ENCODE measurements at regions not wholly inside any gene's neighbourhood (a gene's known extent, or its start where the extent isn't known, plus 50 kb on each side); places are given as distances from the start of the nearest gene placed in this dataset.

DNA sequence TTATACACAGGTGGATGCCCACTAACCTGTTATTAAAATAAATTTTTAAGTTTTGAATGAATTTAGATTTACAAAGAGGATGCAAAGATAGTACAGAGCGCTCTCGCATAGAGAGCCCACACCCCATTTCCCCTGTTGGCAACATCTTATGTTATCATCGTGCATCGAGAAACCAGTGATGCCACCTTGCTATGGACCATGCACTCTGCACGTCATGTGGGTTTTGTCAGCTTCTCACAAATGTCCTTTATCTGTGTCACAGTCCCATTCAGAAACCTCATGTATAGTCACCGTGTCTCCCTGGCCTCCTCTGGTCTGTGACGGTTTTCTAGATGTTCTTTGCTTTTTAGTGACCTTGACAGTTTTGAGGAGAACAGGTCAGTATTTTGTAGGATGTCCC is 60.0 kb downstream of the ING1 start:
- DNase-seq = no peak

DNA sequence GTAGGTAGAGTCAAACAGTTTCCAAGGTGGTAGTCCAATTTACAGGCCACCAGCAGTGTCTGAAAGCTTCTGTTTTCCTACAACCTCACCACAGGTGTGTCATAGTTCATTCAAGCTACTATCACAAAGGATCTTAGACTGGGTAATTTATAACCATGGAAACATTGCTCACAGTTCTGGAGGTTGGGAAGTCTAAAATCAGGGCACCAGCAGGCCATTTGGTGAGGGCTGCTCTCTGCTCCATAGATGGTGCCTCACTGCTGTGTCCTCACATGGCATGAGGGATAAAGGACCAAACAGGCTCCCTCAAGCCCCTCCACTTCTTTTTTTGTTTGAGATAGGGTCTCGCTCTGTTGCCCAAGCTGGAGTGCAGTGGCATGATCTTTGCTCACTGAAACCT is 60.6 kb downstream of the ING1 start:
- no peak for DNase-seq

DNA sequence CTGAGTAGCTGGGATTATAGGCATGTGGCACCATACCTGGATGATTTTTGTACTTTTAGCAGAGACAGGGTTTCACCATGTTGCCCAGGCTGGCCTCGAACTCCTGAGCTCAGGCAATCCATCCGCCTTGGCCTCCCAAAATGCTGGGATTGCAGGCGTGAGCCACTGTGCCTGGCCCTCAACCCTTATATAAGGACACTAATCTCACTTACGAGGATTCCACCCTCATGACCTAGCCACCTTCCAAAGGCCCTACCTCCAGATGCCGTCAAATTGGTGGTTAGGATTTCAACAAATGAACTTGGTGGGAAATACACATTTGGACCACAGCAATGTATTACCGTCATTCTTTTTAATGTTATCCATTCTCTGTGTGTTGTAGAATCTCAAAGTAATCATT is 61.0 kb downstream of the ING1 start:
- no peak for DNase-seq

DNA sequence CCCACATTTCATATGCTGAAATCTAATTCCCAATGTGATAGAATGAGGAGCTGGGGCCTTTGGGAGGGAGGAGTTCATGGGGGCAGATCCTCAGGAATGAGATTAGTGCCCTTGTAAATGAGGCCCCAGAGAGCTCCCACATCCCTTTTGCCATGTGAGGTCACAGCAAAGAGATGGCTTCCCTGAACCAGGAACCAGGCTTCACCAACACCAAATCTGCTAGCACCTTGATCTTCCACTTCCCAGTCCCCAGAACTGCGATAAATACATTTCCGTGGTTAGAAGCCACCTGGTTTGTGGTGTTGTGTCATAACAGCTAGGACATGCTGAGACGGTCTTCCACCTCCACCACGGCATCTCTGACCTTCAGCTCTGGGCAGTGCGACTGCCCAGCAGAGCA is 62.1 kb downstream of the ING1 start:
- DNase-seq = no peak

DNA sequence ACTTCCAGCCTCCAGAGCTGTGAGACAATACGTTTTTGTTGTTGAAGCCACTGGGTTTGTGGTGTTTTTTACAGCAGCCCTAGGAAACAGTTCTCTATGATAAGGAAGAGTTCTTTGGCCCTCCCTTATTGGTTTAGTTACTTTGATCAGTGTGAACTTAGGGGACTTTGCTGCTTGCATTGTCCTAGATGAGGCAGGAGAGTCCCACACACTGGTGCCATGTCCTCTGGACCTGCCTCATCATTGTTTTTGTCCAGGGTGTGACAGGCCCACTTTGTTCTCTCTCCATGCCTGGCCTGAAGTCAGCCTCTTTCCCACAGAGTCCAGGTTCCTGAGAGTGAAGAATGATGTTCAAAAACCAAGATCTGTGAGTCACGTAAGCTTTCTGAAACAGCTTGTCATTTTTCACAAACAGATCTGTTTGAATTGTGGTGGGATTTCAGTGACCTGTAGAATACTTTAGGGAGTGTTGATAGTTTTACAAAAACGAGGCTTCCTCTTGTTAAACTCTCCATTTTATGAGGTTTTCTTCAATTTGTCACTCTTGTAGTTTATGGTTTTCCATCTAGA is 63.8 kb downstream of the ING1 start:
- no peak for DNase-seq

DNA sequence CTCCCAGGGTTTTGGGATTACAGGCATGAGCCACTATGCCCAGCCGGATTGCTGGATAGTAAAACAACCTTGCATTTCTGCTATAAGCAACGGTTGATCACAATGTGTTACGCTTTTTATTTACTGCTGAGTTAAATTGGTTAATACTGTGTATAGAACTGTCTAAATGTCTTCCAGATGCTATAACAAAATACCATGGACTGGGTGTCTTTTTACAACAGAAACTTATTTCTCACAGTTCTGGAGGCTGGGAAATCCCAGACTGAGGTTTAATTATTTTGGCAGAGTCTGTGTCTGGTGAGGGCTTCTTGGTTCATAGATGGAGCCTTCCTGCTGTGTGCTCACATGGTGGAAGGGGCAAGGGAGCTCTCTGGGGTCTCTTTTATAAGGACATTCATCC is 65.5 kb downstream of the ING1 start:
- DNase-seq = no peak

DNA sequence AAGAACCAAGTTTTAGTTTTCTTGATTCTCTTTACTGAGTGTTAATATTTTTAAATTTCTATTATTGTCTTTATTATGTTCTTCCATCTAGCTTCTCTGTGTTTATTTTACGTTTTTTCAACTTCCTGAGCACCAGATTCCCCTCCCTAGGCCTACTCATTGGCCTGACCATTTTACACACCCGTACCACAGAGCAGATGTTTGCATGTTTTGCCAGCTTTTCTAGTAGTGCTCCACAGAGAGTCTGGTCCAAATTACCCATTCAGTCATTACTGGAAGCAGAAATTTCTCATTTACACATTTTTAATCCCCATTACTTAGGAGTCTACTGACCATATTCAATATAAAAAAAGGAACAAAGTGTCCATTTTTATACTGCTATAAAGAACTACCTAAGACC is 66.9 kb downstream of the ING1 start:
- DNase-seq = no peak

DNA sequence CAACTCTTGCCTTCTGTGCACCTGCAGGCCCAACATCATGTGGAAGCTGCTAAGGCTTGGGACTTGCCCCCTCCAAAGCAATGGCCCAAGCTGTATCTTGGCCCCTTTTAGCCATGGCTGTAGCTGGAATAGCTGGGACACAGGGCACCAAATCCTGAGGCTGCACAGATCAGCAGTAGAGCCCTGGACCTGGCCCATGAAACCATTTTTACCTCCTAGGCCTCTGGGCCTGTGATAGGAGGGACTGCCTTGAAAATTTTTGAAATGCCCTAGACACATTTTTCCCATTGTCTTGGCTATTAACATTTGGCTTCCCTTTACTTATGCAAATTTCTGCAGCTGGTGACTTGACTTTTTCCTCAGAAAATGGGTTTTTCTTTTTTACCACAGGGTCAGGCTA is 68.7 kb downstream of the ING1 start:
- no peak for DNase-seq

DNA sequence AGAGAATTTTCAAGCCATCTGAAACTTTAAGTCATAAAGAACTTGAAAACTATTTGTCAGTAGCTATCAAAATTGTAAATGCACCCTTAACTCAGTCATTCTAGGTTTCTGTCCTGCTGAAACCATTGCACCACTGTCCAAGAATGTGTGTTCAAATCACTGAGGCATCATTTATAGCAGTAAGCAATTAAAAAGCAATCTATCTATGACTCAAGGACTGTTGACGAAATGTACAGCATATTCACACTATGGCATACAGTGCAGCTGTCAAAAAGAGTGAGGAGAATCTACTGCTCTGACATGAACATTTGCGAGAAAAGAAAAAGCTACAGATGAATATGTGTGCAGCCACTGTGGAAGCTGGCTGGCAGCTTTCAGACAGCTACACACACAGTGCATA is 71.2 kb downstream of the ING1 start:
- DNase-seq = no peak

DNA sequence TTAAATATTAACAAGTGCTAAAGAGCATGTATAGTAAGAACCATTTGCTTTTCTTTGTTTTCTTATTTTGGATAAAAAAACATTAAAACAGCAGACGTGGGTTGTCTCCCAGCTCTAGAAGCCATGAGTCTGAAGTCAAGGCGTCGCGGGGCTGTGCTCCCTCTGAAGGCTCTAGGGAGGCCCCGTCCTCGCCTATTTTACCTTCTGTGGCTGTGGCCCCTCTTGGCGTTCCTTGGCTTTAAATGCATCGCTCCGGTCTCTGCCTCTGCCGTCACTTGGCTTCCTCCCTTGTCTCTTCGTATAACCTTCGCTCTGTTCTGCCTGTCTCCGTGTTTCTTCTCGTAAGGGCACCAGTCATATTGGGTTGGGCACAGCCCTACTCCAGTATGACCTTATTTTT is 75.3 kb downstream of the ING1 start:
- DNase-seq = no peak

DNA sequence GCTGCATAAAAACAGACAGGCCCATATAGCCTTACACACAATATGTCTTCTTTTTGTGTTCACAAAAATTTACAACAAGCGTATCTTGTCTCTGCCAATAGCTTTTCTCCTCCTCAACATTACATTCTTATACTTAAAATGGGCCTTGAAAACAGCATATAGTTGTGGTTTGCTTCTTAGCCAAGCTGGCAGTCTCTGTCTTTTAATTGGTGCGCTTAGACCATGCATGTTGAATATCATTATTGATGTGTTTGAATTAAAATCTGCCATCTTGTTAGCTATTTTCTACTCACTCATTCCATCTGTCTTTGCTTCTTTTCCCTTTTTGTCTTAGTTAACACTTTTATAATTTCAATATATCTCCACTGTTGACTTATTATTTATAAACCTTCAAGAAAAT is 76.4 kb downstream of the ING1 start:
- DNase-seq = no peak

DNA sequence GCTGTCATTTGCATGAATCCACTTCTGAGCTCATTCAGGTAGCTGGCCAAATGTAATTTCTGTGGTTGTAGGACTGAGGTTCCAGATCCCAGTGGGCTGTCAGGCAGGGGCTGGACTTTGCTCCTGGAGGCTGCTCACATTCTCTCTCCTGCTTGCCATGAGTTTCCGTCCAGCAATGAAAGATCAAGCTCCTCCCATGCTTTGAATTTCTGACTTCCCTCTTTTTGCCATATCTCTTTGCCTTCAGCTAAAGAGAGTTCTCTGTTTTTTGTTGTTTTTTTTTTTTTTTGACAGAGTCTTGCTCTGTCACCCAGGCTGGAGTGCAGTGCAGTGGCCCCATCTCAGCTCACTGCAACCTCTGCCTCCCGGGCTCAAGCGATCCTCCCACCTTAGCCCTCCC is 76.9 kb downstream of the ING1 start:
- no peak for DNase-seq

DNA sequence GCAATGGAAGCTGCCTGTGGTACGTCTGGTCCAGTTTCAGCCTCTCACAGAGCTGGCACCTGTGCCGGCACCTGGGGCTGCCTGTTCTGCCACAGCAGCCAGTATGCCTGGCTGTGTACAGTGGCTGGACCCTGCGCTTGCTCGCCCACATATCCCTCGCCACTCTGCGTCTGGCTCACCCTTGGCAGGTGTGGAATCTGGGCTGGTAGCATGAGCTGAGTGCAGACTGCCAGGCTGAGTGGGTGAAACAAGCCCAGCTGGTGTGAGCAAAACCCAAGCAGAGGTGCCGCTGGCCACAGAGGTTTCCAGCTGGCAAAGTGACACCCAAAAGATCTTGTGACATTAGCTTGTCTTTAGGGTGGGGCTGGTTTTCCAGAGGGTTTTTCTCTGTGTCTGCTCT is 80.7 kb downstream of the ING1 start:
- DNase-seq = no peak

DNA sequence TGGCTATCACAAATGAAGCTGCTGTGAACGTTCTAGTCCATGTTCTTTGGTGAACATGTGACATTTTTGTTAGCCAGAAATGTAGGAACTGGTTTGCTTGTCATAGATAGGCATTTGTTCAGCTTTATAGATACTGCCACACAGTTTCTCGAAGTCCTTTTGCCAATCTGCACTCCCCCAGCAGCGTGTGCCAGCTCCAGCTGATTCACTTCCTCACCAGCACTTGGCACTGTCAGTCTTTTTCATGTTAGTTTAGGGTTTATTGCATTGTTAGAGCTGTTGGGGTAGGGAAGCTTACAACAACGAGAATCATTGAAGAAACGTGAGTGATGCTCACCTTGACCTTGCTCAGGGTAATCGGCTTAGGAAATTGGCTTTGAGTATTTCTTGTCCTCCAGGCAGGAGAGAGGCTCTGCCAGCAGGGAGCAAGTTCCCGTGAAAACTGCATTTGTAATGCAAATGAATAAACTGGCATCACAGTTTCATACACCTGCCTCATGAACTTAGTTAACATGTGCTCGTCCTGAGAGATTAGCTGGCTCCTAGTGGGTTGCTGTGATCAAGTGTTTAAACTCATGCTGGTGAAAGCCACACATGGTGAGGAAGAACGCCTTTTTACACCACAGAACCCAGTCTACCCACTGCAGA is 83.9 kb downstream of the ING1 start:
- no peak for DNase-seq

DNA sequence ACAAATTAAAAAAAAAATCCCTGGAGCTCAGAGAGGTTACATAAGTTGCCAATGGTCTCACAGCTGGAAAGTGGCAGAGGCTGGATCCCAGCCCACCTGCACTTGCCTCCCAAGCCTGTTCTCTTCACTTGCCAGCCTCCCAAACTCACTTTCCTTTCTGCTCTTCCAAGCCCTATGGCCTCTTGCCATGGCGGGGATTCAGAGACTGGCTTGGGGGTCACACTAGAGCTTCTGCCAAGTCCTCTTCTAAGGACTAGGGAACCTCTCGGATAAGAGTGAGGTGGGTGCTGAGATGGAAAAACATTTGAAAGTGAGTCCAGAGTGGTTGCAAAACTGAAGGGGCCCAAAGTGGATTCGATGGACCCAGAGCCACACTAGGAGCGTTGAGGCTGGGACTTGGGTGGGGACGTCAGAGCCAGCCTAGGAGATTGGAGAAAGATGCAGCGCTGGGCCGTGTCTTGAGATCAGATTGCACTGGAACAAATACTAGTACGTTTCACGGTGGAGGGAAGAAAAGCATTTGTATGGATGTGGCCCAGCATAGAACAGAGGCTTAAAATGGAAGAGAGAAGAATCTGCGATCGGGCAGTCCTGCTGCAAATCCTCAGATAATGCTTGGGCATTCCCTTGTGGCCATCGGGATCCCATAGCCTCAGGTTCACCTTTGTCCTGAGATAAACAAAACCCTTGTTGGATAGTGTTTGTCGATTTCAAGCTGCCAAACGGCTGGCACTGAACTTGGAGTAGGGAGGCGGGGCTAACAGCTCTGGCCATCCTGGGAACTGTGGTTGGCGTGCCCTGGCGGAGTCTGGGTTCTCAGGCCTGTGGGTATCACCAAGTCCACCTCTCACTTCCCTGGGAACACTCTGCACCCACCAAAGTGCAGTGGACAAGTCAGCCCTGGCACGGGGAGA is 84.8 kb downstream of the ING1 start:
- DNase-seq = no peak

DNA sequence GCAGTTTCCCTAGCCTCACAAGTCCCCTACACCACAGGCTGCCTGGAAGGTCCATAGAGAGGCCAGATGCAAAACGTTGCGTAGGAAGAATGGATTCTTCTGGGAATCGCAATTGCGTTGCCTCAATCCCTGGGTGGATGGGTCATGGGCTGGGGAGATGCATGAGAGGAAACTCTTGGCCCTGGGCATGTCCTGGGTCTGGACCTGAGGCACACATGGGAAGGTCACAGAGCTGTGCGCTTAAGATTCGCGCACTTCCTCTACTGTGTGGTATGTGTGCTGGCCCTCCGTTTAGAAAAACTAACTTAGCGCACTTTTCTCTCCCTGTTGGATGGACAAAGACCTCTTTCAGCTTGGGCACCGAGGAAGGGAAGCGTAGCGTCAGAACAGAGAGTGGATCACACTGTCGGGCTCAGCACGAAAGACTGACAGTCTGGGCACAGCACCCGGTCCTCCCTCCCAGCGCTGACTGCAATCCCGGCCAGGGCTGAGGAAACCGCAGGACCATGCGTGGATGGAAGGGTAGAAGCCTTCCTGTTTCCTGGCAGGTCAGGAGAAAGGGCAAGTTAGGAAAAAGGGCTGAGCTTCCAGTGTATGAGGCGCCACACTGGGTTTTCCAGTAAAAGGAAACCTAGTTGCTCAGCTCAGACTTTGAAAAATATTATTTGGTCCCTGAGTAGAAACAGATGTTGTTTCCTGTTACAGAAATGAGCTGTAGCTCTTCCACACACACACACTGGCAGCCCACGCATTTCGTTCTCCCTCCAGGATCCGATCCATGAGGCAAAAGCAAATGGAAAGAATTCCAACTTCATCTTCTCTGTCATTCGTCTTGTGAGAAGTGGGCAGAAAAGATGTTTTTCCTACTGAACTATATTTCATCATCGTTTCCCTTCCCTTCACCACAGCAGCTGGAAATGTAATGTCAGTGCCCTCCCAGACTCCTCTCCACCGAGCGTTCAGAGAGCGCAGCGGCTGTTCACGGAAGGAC is 86.0 kb downstream of the ING1 start:
- no peak for DNase-seq

DNA sequence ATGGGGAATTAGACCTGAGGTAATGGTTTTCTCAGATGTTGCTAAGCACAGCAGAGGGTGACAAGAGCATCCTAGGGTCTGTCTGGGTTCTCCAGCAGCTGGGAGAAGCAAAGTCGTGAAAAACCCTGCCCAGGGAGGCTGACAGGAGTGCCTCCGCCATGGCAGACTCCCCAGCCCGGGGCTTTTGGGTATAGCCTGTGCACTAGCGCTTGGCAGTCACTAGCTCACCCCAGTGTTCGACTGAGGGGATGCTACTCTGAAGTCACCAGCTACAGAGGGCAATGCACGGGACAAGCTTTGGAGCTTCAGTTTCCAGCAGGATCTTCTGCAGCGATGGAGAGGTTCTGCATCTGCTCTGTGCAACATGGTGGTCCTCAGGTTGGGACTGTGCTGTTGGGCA is 87.5 kb downstream of the ING1 start:
- DNase-seq = no peak

DNA sequence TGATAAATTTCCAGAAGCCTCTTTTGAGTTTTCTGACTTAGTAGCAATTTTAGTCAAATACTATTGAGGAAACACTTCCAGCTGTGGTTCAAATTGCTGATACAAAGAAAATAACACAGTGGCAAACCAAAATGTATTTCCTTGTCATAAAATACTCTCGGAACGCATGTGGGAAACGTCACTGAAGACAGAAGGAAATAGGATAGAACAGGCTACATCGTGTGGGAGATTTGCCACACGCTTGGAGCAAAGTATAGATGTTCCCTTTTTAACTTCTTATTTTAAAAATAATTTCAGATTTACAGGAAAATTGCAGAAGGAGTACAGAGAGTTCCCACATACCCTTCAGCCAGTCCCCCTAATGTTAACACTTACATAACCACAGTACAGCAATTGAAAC is 88.8 kb downstream of the ING1 start:
- no peak for DNase-seq

DNA sequence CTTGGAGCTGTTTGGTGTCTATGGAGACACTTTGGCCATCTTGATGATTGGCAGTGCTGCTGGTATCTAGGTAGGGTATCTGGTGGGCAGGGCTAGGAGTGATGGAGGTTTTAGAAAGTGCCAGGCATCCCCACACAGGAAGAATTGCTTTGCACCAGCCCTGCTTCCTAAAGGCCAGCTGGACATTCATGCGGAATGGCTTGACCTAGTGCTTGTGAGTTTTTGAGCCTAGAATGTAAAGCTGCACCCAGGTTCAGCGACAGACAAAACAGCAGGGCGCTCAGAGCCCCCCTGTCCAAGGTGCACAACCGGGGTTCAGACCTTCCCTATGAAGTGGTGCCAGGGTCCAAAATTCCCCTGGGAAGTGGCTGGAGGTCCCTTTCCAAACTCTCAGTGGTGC is 93.1 kb downstream of the ING1 start:
- DNase-seq = no peak

DNA sequence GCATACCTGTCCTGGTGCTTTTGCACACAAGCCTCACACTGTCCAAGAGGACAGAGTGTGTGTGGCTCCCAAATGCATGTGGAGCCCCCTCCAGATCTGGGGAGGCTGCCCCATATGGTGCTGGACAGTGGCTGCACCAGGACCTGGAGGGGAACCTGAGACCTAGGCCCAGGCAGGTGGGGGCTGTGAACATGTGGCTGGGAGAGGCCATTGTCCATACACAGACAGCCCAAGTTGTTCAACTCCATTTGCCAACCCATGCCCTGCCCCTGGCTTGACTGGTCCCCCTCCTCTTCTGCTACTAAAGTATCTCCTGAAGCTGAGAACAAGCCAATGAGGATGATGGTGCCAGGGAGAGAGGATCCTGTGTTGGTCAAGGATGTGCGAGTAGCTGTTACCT is 94.0 kb downstream of the ING1 start:
- no peak for DNase-seq

DNA sequence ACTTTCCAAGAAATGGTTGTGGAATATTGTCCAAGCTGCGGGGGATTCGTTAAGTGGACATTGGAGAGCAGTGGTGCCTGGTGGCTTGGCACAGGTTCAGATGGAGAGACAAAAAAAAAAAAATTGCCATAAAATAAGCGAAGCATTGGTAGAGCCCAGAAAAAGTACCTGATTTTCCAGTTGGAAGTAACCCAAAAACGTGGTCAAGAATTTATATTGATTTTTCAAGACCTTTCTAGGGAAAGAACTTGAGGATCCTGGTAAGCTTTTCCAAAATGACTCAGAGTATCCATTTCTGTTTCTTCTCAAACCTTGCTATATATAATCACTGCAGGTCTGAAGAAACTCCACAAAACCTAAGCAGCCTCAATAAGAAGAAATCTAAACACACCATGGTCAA is 94.6 kb downstream of the ING1 start:
- no peak for DNase-seq

DNA sequence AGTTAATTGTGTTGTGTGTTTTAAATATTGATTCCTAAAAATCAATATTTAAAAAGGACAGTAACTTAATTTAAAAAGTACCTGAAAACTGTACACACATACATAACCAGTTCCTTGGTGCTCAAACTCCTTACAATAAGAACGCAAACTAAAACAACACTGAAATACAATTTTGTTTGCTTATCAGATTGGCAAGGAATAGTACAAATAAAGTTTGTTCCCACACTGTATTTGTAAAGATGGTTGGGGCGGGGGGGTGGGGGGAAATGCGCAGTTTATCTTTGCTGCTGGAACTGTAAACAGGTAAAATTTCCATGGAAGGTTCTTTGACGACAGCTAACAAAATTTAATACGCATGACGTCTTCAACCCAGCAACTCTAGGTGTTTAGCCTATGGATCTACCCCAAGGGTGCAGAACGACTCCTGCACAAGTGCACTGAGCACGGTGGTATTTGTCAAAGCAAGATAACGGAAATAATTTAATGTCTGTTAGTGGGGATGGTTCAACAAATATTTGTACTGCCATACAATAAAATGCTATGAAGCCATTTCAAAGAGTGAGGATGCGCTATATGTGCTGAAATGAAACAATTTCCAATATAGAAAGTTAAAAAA is 96.5 kb downstream of the ING1 start:
- no peak for DNase-seq

All from activated T-cell treated with anti-CD3 and anti-CD28 coated beads for 4 hours (primary cell).